WTC11 (cell line): ENCODE measurements at regions not wholly inside any gene's neighbourhood (a gene's known extent, or its start where the extent isn't known, plus 50 kb on each side); places are given as distances from the start of the nearest gene placed in this dataset.

Experiments
- ATAC-seq: fragments of 200-7000 bp; cut with Tn5 transposase; 2 replicates; pipeline ENCODE4 v1.10.0; 2021; ENCODE audit warnings: mild to moderate bottlenecking, moderate library complexity
- CTCF ChIA-PET: fragments of 300-600 bp; sonication (Branson Sonifier 250); formaldehyde crosslinking; loops from one replicate; lab custom pipeline; 2021; ENCODE audit warnings: antibody characterized with exemption; lab: Charles Lee
- POLR2A ChIA-PET: fragments of 350-600 bp; sonication (Branson Sonifier 250); formaldehyde crosslinking; loops from one replicate; lab custom pipeline; 2021; ENCODE audit warnings: antibody characterized with exemption; lab: Charles Lee
- DNase-seq: peaks from one replicate; pipeline ENCODE4 v3.0.0; 2021; ENCODE audit warnings: low spot score
- H3K27ac Mint-ChIP-seq: 2 replicates; pipeline ENCODE4 v1.8.0; 2021; ENCODE audit warnings: mixed read lengths
- H3K27me3 Mint-ChIP-seq: 2 replicates; pipeline ENCODE4 v1.8.0; 2021; ENCODE audit warnings: low read depth, mild to moderate bottlenecking, moderate library complexity, mixed read lengths
- H3K36me3 Mint-ChIP-seq: 2 replicates; pipeline ENCODE4 v1.8.0; 2021; ENCODE audit warnings: mixed read lengths
- H3K4me1 Mint-ChIP-seq: 2 replicates; pipeline ENCODE4 v1.8.0; 2022; ENCODE audit warnings: mixed read lengths
- H3K4me3 Mint-ChIP-seq: 2 replicates; pipeline ENCODE4 v1.8.0; 2021; ENCODE audit warnings: mild to moderate bottlenecking, moderate library complexity, mixed read lengths
- H3K9me3 Mint-ChIP-seq: 2 replicates; pipeline ENCODE4 v1.8.0; 2021; ENCODE audit warnings: mixed read lengths
- FOXJ3 ChIP-seq: sonication (generic); formaldehyde crosslinking; IDR thresholded peaks from 2 replicates; pipeline ENCODE4 v1.9.0; 2021; ENCODE audit warnings: missing genetic modification reagents, mild to moderate bottlenecking, borderline replicate concordance
- FOXP1 ChIP-seq: sonication (generic); formaldehyde crosslinking; IDR thresholded peaks from 2 replicates; pipeline ENCODE4 v1.8.0; 2022; ENCODE audit warnings: missing genetic modification reagents, mild to moderate bottlenecking, moderate library complexity, borderline replicate concordance
- JAZF1 ChIP-seq: fragments of 250-450 bp; sonication (Bioruptor Pico); IDR thresholded peaks from 2 replicates; pipeline ENCODE4 v1.9.0; 2021; ENCODE audit warnings: moderate library complexity, mild to moderate bottlenecking, inconsistent platforms
- NR2C2 ChIP-seq: sonication (generic); formaldehyde crosslinking; IDR thresholded peaks from 2 replicates; pipeline ENCODE4 v1.8.0; 2022; ENCODE audit warnings: mild to moderate bottlenecking, missing genetic modification reagents
- NR3C1 ChIP-seq: sonication (generic); formaldehyde crosslinking; conservative IDR thresholded peaks from 2 replicates; pipeline ENCODE4 v1.8.1; 2023; ENCODE audit warnings: low read depth, mild to moderate bottlenecking, missing genetic modification reagents
- PRRX2 ChIP-seq: fragments of 250-450 bp; sonication (Bioruptor Pico); IDR thresholded peaks from 2 replicates; pipeline ENCODE4 v1.8.0; 2021; ENCODE audit warnings: mild to moderate bottlenecking
- RELA ChIP-seq: sonication (generic); formaldehyde crosslinking; IDR thresholded peaks from 2 replicates; pipeline ENCODE4 v1.8.1; 2022; ENCODE audit warnings: missing genetic modification reagents, mild to moderate bottlenecking, borderline replicate concordance
- RORB ChIP-seq: fragments of 250-450 bp; sonication (Bioruptor Pico); IDR thresholded peaks from 2 replicates; pipeline ENCODE4 v1.9.0; 2021; ENCODE audit warnings: mild to moderate bottlenecking
- TP53 ChIP-seq: sonication (generic); formaldehyde crosslinking; IDR thresholded peaks from 2 replicates; pipeline ENCODE4 v1.8.1; 2023; ENCODE audit warnings: mild to moderate bottlenecking, missing genetic modification reagents
- ZNF121 ChIP-seq: sonication (generic); formaldehyde crosslinking; IDR thresholded peaks from 2 replicates; pipeline ENCODE4 v1.8.0; 2023; ENCODE audit warnings: missing genetic modification reagents
- ZNF671 ChIP-seq: fragments of 250-450 bp; sonication (Bioruptor Pico); IDR thresholded peaks from 2 replicates; pipeline ENCODE4 v1.8.0; 2021; ENCODE audit warnings: mild to moderate bottlenecking
- TF ChIP-seq, protein P1 (sequence below): sonication (generic); formaldehyde crosslinking; IDR thresholded peaks from 2 replicates; pipeline ENCODE4 v1.8.0; 2022; ENCODE audit warnings: mild to moderate bottlenecking, missing genetic modification reagents
- TF ChIP-seq, protein P2 (sequence below): fragments of 250-450 bp; sonication (Bioruptor Pico); IDR thresholded peaks from 2 replicates; pipeline ENCODE4 v1.9.0; 2021; ENCODE audit warnings: mild to moderate bottlenecking
- TF ChIP-seq, protein P3 (sequence below): sonication (generic); formaldehyde crosslinking; conservative IDR thresholded peaks from 2 replicates; pipeline ENCODE4 v1.8.1; 2023; ENCODE audit warnings: mild to moderate bottlenecking, low read depth, missing genetic modification reagents, moderate library complexity
- TF ChIP-seq, protein P4 (sequence below): sonication (generic); formaldehyde crosslinking; IDR thresholded peaks from 2 replicates; pipeline ENCODE4 v1.8.0; 2022; ENCODE audit warnings: mild to moderate bottlenecking, missing genetic modification reagents
- TF ChIP-seq, protein P5 (sequence below): sonication (generic); formaldehyde crosslinking; conservative IDR thresholded peaks from 2 replicates; pipeline ENCODE4 v1.8.1; 2022; ENCODE audit warnings: mild to moderate bottlenecking, missing genetic modification reagents
- TF ChIP-seq, protein P6 (sequence below): sonication (generic); formaldehyde crosslinking; IDR thresholded peaks from 2 replicates; pipeline ENCODE4 v1.8.1; 2022; ENCODE audit warnings: mild to moderate bottlenecking, missing genetic modification reagents, moderate library complexity, borderline replicate concordance
- TF ChIP-seq, protein P7 (sequence below): sonication (generic); formaldehyde crosslinking; IDR thresholded peaks from 2 replicates; pipeline ENCODE4 v1.8.0; 2023; ENCODE audit warnings: missing genetic modification reagents
- TF ChIP-seq, protein P8 (sequence below): fragments of 250-450 bp; sonication (Bioruptor Pico); IDR thresholded peaks from 2 replicates; pipeline ENCODE4 v2.1.2; 2022; ENCODE audit warnings: mild to moderate bottlenecking, moderate library complexity
- TF ChIP-seq, protein P9 (sequence below): sonication (generic); formaldehyde crosslinking; IDR thresholded peaks from 2 replicates; pipeline ENCODE4 v1.8.1; 2023; ENCODE audit warnings: mild to moderate bottlenecking, missing genetic modification reagents

DNA sequence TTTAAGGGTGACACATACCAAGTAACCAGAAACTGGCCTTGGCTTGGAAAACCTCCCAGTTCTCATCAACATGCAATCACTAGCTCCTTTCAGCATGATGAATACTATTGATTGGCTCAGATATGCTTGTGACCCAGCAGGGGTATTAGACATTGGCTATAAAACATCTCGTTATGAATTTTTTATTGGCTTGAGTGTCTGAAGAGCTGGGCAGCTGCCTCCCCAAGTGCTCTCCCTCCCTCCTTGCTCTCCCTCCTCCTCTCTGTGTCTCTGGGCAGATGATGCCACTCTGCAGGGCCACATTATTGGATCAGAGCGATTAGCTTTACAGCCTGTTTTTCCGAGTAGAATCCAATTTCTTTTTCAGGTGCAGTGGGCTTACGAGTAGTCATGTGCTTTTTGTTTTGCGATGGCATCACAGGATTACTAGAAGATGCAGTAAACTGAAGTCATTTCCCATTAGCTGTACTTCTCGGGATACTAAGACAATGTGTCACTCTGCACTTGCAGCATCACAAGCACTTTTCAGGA lies 79.3 kb upstream of the ATF3 start:
- H3K27me3 Mint-ChIP-seq: no peaks in the 10 kb centered on the region
- H3K9me3 Mint-ChIP-seq: no peaks in the 10 kb centered on the region
- no peaks in the 10 kb centered on the region for H3K36me3 Mint-ChIP-seq
- ChIA-PET POLR2A (interaction anchor here (0.6 to 1.1 kb wide), 2 partner anchors 14 to 79 kb away, joined by 3 read pairs; partner anchors contain the start of gene ATF3), CTCF (interaction anchor here (1.5 to 2.1 kb wide), 2 partner anchors 52 to 73 kb away, joined by 5 to 9 read pairs; no protein-coding TSS in a partner anchor)
- DNase-seq: no peak
- no peak for ATAC-seq
- no peak overlapping the region for H3K27ac Mint-ChIP-seq
- no peaks in the 10 kb centered on the region for H3K4me1 Mint-ChIP-seq
- TF ChIP-seq NR3C1: no peak
- TF ChIP-seq, protein P1, sequence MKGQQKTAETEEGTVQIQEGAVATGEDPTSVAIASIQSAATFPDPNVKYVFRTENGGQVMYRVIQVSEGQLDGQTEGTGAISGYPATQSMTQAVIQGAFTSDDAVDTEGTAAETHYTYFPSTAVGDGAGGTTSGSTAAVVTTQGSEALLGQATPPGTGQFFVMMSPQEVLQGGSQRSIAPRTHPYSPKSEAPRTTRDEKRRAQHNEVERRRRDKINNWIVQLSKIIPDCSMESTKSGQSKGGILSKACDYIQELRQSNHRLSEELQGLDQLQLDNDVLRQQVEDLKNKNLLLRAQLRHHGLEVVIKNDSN (CRISPR knock-in tag): no peak
- TF ChIP-seq FOXP1: no peak
- no peak for TF ChIP-seq ZNF121
- no peak for TF ChIP-seq TP53 (CRISPR knock-in tag)
- TF ChIP-seq RORB: no peak
- no peak for TF ChIP-seq JAZF1 (CRISPR knock-in tag)
- TF ChIP-seq, protein P2, sequence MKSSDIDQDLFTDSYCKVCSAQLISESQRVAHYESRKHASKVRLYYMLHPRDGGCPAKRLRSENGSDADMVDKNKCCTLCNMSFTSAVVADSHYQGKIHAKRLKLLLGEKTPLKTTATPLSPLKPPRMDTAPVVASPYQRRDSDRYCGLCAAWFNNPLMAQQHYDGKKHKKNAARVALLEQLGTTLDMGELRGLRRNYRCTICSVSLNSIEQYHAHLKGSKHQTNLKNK (CRISPR knock-in tag): no peak
- TF ChIP-seq, protein P3, sequence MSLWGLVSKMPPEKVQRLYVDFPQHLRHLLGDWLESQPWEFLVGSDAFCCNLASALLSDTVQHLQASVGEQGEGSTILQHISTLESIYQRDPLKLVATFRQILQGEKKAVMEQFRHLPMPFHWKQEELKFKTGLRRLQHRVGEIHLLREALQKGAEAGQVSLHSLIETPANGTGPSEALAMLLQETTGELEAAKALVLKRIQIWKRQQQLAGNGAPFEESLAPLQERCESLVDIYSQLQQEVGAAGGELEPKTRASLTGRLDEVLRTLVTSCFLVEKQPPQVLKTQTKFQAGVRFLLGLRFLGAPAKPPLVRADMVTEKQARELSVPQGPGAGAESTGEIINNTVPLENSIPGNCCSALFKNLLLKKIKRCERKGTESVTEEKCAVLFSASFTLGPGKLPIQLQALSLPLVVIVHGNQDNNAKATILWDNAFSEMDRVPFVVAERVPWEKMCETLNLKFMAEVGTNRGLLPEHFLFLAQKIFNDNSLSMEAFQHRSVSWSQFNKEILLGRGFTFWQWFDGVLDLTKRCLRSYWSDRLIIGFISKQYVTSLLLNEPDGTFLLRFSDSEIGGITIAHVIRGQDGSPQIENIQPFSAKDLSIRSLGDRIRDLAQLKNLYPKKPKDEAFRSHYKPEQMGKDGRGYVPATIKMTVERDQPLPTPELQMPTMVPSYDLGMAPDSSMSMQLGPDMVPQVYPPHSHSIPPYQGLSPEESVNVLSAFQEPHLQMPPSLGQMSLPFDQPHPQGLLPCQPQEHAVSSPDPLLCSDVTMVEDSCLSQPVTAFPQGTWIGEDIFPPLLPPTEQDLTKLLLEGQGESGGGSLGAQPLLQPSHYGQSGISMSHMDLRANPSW (CRISPR knock-in tag): no peak
- TF ChIP-seq, protein P4, sequence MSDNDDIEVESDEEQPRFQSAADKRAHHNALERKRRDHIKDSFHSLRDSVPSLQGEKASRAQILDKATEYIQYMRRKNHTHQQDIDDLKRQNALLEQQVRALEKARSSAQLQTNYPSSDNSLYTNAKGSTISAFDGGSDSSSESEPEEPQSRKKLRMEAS (CRISPR knock-in tag): no peak
- TF ChIP-seq, protein P5, sequence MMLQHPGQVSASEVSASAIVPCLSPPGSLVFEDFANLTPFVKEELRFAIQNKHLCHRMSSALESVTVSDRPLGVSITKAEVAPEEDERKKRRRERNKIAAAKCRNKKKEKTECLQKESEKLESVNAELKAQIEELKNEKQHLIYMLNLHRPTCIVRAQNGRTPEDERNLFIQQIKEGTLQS (CRISPR knock-in tag): no peak
- TF ChIP-seq, protein P6, sequence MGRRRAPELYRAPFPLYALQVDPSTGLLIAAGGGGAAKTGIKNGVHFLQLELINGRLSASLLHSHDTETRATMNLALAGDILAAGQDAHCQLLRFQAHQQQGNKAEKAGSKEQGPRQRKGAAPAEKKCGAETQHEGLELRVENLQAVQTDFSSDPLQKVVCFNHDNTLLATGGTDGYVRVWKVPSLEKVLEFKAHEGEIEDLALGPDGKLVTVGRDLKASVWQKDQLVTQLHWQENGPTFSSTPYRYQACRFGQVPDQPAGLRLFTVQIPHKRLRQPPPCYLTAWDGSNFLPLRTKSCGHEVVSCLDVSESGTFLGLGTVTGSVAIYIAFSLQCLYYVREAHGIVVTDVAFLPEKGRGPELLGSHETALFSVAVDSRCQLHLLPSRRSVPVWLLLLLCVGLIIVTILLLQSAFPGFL (CRISPR knock-in tag): no peak
- TF ChIP-seq, protein P7, sequence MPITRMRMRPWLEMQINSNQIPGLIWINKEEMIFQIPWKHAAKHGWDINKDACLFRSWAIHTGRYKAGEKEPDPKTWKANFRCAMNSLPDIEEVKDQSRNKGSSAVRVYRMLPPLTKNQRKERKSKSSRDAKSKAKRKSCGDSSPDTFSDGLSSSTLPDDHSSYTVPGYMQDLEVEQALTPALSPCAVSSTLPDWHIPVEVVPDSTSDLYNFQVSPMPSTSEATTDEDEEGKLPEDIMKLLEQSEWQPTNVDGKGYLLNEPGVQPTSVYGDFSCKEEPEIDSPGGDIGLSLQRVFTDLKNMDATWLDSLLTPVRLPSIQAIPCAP (CRISPR knock-in tag): no peak
- no peak for TF ChIP-seq NR2C2 (CRISPR knock-in tag)
- TF ChIP-seq, protein P8, sequence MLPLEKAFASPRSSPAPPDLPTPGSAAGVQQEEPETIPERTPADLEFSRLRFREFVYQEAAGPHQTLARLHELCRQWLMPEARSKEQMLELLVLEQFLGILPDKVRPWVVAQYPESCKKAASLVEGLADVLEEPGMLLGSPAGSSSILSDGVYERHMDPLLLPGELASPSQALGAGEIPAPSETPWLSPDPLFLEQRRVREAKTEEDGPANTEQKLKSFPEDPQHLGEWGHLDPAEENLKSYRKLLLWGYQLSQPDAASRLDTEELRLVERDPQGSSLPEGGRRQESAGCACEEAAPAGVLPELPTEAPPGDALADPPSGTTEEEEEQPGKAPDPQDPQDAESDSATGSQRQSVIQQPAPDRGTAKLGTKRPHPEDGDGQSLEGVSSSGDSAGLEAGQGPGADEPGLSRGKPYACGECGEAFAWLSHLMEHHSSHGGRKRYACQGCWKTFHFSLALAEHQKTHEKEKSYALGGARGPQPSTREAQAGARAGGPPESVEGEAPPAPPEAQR (CRISPR knock-in tag): no peak
- TF ChIP-seq PRRX2 (CRISPR knock-in tag): no peak
- TF ChIP-seq RELA (CRISPR knock-in tag): no peak
- no peak for TF ChIP-seq ZNF671 (CRISPR knock-in tag)
- TF ChIP-seq, protein P9, sequence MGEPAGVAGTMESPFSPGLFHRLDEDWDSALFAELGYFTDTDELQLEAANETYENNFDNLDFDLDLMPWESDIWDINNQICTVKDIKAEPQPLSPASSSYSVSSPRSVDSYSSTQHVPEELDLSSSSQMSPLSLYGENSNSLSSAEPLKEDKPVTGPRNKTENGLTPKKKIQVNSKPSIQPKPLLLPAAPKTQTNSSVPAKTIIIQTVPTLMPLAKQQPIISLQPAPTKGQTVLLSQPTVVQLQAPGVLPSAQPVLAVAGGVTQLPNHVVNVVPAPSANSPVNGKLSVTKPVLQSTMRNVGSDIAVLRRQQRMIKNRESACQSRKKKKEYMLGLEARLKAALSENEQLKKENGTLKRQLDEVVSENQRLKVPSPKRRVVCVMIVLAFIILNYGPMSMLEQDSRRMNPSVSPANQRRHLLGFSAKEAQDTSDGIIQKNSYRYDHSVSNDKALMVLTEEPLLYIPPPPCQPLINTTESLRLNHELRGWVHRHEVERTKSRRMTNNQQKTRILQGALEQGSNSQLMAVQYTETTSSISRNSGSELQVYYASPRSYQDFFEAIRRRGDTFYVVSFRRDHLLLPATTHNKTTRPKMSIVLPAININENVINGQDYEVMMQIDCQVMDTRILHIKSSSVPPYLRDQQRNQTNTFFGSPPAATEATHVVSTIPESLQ (CRISPR knock-in tag): no peak
- no peak for TF ChIP-seq FOXJ3
- no peak overlapping the region for H3K4me3 Mint-ChIP-seq
